Uterus (tissue), 2 donors: ENCODE measurements at regions not wholly inside any gene's neighbourhood (a gene's known extent, or its start where the extent isn't known, plus 50 kb on each side); places are given as distances from the start of the nearest gene placed in this dataset.

ENCODE experiments used
- CTCF ChIP-seq, 4 experiments: fragments of 200-600 bp in 2 of 4; fragments of 450-650 bp in 2 of 4; sonication (generic) in 2 of 4; IDR thresholded peaks; one replicate each; pipeline ENCODE4 v1.5.1; 2016 to 2019; ENCODE audit warnings: antibody characterized with exemption in 4 of 4, mild to moderate bottlenecking in 2 of 4, moderate library complexity in 1 of 4
- POLR2A ChIP-seq, 2 donors: fragments of 450-650 bp; IDR thresholded peaks; one replicate each; pipeline ENCODE4 v1.6.1; 2016; ENCODE audit warnings: antibody characterized with exemption in 2 of 2, mild to moderate bottlenecking in 1 of 2, moderate library complexity in 1 of 2

GRCh38 chr1:191690931-191691330 lies 467.3 kb upstream of the RGS18 start:
- no peak for TF ChIP-seq POLR2A (IDR thresholded peaks at IDR 0.05)
- TF ChIP-seq CTCF (IDR thresholded peaks at IDR 0.05): no peak
